GM21367 (cell line): ENCODE measurements at regions not wholly inside any gene's neighbourhood (a gene's known extent, or its start where the extent isn't known, plus 50 kb on each side); places are given as distances from the start of the nearest gene placed in this dataset.
A peak's percentile ranks its signal among the peaks of the same experiment; 100 is the strongest.
"Not testable (repeated sequence)": the region's sequence is repeated elsewhere in the genome, so short reads cannot be mapped to it uniquely, and the experiment has no call there.

Experiments used
- ATAC-seq: cut with Tn5 transposase; IDR thresholded peaks from one replicate; pipeline ENCODE4 v1.9.1; 2021; ENCODE audit not compliant: unreplicated experiment

DNA sequence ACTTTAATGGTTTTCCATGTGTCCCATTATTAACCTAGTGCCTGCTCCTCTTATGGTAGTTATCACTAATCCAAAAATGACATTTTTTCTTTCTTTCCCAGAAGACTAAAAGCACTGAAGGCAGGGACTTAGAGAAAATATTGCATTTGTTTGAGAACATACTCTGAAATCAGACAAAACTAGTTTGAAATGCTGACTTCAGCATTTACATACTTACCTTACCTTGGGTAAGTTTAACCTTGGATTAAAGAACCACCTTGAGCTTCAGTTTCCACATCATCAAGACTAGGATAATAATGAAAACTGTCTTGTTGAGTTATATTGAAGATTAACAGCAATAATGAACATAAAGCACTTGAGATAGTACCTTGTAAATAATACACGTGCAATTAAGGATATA lies 413.0 kb downstream of the SOX2 start:
- ATAC-seq = no peak

DNA sequence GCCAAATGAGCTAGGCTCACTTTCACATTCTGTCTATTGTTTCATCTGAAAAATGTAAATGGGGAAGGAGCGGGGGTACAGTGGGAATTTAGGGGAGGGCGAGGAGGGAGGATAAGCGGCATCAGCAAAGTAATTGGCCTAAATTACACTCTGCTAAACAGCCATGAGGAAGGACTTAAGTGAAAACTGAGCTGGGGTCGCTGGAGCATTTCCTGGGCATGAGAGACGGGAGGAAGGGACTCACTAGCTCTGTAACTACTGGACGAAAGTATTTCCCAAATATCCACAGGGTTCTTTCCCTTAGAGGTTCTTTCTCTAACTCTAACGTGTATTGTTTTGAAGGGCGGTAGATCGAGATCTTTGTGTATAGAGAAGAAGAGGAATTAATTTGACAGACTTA lies 418.0 kb downstream of the SOX2 start:
- ATAC-seq = no peak

DNA sequence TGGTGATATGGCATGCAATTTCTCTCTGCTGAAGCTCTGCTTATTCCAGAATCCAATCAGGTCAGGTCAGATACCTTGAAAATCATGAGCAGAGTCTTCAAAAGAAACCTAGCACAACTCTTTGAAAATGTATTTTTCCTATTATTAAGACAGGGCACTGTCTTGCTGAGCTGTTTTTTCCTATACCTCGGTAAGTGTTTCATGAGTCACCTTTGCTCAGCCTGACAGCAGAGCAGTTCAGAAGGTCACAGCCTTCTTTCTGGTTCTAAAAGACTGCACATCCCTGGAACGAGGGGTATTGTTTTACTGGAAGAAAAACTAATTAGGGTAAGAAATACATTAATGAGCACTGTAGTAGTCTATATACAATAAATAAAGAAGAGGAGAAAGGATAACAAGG lies 422.0 kb downstream of the SOX2 start:
- ATAC-seq = no peak

DNA sequence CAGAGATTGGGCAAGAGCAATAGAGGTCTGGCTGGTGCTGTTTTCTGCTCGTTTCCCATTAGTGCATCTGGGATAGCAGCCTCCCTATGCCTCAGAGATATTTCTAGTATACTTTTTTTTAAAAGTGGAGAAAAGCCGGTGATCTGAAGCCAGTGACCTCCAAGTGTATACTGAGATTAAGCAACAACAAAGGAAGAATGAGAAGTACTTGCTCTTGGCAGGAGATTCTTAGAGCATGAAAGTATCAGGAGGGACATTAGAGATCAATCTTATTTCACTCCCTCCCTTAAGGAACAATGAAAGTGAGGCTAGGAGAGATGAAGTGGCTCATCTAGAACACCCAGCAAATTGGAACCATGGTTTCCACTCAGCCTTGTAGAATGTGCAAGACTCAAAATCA lies 423.3 kb downstream of the SOX2 start:
- ATAC-seq = no peak

DNA sequence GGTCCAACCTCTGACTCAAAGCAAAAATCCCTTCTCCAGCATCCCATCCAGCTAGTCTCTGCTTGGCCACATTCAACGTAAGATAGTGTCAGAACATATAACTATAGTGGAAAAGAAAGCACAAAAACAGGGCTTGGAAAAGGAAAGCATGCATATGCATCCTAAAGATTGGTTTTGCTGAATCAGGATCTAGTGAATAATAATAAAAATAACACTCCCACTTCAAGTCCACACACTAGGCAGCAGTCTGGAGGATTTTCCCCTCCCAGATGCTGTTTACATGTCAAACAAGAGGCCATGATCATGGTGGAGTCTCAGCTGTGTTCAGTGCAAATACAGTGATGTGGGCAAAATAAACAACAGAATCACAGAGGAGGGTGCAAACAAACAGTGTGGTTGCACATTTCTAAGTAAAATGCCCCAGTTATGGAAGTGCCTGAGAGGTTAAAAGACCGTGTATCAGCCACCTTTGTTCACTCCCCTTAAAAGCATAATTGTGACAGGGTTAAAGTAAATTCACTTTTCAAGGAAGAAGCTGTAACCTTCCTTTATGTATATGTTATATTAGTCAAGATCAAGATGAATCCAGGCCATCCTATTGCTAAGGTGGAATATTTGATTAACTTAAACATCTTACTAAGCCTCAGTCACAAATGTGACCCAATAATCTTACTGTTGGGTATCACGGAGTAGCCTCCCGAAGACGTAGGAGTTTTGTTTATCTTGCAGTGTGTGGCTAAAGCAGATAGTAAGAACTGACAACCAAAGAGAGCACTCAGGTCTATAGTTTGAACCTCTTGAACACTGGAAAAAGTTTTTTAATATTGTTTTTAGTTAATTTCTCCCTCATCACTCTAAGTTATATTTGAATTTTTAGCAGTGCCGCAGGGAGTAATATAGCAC lies 424.5 kb downstream of the SOX2 start:
- no peak for ATAC-seq

DNA sequence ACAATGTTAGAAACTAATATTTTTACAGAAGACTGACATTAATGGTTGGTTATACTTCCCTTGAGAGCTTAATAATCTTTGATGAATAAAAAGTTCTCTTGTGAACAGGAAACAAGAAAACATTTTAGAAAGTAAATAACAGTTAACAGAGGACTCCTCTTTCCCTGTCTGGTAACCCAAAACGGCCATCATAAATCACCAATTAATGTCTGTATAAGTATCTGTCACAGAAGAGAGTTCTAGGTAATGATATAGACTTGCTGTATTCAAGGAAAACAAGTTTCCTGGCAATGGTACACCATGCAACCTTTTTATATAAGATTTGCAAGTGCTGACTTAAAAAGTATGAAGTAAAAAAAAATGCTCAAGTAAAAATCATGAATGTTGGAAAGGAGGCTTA lies 426.7 kb downstream of the SOX2 start:
- ATAC-seq = no peak

DNA sequence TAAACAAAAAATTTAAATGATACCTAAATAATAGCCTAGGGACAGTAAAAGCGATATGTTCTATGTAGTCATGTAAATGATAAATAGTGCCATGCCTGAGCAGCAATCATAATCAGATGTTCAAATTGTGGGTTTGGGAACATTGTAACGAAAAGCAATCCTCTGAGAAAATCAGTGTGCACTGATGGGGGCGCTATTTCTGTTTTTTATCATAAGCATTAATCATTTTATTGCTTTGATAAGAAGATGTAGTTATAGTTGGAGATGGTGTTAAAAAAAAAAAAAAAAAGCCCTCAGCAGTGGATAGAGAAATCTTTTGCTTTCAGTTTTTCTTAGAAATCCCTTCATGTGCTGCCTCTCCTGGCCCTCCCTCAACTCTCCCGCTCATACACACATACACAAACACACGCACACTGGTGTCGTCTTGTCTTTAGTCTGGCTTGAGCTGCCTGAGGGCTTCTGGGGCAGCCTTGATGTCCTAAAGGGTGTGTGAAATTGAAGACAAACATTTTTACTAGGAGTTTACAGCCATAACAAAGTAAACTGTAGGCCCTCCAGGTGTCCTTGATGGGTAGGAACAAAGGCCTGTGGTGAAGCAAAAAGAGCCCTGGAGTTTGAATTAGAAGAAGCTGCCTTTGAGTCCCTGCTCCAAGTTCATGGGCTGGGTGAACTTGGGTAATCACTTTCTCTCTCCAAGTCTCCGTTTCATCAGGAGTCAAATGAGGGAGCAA lies 428.1 kb downstream of the SOX2 start:
- no peak for ATAC-seq

DNA sequence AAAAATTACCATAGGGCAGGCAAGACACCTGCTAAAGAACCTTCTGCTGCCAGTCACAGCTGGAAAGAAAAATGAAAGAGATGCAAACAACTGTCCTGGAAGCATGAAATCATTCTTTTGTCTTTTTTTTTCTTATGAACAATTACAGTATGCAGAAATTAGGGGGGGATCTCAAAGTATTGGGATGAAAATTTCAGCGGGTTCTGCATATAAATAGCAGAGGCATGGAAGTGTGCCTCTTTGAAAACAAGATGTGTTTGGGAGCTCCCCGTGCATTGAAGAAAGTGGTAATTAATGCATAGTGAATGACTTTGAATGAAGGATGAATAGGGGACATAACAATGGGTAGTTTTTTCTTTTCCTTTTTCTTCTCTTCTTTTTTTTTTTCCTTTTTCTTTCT lies 431.2 kb downstream of the SOX2 start:
- no peak for ATAC-seq

DNA sequence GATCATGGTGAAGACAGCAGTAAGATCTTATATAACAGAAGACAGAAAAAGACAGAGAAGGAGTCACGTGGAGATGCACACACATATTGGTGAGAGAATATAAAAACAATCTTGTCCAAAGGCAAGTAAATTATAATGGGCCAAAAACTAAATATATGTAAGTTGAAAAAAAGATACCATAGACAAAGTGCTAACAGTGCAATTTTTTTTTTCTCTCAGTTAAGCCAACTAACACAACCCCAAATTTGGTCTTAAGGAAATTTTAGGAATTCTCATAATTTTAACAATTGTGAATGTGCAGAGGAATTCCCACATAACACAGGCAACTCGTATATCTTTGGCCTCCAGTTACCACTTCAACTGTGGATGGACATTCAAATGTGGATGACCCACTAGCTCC lies 432.2 kb downstream of the SOX2 start:
- ATAC-seq = no peak

DNA sequence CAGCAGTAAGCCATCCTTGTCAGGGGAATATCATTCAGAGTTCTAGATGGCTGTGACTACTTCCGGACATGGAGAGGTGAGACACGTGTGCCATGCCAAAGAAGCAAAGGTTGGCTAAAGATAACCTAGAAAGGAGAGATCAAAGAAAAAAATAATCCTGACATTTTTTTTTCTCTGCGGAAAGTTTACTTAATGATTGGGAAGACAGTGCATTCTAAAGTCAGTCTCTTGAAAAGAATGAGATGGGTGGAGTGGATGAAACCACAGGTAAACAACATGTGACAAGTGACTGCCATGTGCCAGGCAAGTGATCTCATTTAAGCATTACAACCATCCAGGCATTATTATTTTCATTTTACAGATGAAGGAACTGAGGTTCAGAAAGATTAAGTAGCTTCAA lies 436.6 kb downstream of the SOX2 start:
- ATAC-seq = no peak

DNA sequence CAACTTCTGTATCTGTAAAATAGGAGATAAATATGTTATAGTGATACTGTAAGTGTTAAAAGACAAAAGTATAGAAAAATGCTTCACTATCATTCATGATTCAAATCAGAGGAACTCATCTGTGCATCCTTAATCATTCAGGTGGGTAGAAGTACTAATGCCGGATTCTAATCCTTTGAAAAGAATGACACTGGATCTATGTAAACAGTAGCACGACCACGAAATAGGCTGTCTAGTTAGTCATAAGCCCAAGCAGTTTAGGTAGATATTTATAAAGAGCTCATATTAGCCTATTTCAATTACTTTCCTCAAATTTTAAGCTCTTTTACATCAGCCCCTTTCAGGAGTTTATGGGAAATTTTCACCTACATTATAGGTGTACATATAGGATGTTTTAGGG lies 437.9 kb downstream of the SOX2 start:
- ATAC-seq = no peak

DNA sequence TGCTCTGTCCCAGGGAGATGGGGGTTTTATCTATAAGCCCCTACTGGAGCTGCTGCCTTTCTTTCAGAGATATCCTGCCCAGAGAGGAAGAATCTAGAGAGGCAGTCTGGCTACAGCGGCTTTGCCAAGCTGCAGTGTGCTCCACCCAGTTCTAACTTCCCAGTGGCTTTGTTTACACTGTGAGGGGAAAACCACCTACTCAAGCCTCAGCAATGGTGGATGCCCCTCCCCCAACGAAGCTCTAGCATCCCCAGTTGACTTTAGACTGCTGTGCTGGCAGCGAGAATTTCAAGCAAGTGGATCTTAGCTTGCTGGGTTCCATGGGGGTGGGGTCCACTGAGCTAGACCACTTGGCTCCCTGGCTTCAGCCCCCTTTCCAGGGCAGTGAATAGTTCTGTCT lies 444.6 kb downstream of the SOX2 start:
- not testable (repeated sequence) for ATAC-seq

DNA sequence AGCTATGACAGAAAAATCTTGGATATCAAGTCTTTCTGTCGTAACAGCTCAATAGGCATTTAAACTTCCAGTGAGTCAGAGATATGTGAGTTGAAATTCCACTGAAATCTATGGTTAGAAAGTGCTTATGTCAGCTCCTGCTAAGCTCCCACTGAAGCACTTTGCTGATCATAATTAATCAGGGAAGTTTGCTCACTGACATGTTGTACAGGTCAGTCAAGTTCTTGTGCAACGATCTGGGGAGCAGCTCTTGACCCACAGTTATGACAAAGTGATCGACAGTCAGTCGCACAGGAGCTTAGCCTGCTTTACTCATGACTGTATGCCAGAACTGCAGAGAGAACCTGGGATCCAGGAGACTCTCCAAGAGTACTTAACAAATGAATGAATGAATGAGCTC lies 453.5 kb downstream of the SOX2 start:
- ATAC-seq = no peak

DNA sequence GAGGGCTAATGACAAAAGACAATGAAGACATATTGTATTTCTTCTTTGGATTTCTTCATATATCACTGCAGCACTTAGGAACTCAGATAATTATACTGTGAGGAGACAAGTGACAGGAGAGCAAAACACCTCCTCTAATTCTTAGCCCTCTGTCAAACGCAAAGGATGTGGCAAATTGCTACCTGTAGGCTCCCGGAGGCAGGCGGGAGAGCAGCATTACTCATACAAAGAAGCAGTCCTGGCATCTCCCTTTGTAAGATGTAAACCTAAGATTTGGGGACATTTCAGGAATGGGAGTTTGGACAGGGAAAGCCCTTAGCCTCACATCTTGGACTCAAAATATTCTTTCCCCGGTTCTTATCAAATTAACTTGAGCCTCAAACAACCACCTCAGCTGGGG lies 460.8 kb downstream of the SOX2 start:
- ATAC-seq = no peak

DNA sequence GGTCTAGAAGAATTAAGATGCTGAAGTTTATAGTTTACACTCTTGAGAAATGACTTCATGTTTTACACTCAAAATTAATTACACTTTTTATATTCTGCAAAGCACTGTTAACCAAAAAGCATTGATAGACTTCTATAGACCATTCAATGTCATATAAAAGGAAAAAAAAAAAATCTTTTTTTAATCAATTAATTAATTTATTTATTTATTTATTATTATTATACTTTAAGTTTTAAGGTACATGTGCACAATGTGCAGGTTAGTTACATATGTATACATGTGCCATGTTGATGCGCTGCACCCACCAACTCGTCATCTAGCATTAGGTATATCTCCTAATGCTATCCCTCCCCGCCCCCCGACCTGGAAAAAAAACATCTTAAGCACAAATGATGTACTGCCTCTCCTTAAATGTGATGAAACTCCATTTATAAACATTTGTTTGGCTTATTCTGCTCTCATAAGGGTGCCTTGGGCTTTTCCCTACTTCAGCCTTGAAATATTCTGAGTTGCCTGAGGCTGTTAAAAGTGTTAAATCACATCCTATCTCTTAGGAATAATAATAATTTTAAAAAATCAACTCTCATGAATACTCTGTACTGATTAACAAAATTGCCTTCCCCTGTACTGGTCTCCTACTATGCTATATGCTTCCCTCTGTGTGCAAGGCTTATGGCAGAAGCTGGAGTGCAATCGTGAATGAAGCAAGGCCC lies 466.9 kb downstream of the SOX2 start:
- no peak for ATAC-seq

DNA sequence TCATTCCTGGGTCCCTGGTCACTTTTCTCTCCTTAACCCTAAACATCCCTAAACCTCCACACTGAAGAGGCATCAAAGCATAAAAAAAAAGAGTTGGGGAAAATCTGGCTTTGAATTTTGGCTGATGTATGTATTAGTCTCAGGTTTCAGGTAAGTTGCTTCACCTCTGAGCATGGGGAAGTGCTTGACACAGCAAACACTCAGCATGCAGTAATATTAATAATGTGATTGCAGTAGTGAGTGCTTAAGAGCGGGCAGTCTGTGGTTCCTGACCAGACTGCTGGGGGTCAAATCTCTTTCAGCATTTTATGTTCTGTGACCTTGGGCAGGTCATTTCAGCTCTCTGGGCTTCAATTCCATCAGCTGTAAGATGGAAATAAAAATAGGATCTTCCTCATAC lies 467.9 kb downstream of the SOX2 start:
- ATAC-seq = no peak

DNA sequence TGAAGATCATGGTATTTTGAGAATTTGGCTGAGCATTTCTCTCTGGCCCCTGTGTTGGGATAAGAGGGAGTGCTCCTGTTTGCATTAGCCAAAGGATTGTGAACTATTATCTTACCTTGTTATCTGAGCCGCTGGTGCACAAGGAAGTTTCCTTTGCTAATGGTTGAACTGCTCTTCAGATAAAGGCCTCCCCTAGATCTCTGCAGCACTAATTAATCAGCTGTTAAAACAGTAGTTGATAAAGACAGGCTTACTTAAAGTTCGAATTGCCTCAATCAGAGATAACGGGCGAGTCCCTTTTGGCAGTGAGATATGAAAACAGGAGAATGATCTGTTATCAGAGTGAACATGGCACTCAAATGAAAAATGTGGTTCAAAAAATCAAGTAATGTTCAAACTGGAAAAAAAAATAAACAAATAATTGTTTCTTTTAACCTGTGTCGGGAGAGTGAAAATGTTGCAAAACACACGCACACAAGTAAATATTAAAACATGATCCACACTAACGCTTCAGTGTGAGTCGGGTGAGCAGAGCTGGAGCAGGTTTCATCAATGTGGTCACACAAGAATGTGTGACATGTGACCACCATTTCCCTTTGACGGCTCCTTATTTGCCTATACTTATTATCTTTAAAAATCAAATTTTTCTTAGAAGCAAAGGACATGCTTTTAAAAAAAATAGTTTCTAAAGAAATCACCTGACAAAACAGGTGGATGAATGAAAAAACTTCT lies 469.1 kb downstream of the SOX2 start:
- no peak for ATAC-seq

DNA sequence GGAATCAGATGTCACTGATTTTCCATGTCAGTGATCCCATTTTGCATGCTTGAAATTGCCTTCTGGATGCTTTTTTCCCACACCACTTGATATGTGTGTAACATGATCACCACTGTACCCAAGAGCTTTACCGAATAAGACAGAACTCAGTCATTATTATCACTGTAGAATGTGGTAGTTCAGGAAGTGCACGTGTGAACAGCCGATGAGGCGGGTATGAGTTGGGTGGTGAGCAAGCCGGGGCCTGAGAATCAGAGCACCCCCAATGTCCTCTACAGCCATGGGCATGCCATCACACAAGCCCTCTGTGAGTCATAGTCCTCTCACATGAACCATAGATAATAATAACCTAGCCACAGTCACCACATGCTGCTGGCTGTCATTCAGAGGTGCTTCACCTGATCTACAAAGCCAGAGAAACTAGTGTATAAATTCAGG lies 470.8 kb downstream of the SOX2 start:
- ATAC-seq = peak; percentile 50

DNA sequence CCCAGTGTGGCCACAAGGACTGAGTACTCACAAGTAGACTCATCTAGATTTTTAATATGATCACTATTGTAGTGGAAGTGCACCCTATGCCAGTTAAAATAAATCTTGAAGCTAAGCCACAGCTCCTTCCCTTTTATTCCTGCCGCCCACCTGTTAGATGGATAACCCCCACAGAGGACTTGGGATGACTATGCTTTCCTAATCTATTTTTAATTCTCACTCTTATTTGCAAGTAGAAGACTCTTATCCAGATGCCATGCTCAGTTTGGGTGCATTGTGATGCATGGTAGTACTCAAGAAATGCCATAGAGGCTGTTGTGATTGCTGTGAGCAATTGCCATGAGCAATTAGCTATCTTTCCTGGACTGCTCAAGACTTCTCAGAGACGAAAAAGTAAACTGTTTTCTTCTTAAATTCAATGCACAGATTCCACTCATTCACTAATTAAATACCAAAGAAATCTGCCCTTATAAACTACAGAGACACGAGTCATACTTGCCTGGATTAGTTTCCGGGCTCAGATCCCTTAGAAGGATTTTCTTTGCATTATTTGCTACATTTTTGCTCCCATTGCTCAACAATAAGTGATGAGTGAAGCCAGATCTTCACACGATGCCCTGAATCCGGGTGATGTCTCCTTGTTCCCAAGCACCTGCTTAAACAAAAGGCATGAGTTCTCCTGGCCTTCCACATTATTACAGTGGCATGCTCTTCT lies 472.1 kb downstream of the SOX2 start:
- no peak for ATAC-seq

DNA sequence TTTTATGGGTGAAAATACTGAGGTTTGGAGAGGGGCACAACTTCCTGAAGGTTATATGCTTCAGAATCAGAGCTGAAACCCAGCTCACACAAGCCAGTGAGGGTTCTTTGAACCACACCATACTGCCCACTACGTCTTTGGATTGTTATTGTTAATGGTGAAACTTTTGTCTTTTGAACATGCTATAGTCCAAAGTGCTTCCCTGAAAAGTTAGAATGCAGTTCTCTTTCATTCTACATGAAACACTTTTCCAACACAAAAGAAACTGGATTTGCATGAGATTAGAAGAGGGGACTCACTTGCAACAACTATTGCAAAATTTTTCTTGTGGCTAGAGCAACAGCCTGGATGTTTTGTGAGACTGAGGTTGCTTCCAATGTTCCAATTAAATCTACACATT lies 473.6 kb downstream of the SOX2 start:
- ATAC-seq = no peak
